DMS53 treated with DMSO at 0.1 percent for 48 hours (cell line): ENCODE measurements at regions not wholly inside any gene's neighbourhood (a gene's known extent, or its start where the extent isn't known, plus 50 kb on each side); places are given as distances from the start of the nearest gene placed in this dataset.

Experiments
- DNase-seq: peaks from one replicate; lab custom pipeline; 2025; ENCODE audit not compliant: unreplicated experiment; lab: John Stamatoyannopoulos, UW

DNA sequence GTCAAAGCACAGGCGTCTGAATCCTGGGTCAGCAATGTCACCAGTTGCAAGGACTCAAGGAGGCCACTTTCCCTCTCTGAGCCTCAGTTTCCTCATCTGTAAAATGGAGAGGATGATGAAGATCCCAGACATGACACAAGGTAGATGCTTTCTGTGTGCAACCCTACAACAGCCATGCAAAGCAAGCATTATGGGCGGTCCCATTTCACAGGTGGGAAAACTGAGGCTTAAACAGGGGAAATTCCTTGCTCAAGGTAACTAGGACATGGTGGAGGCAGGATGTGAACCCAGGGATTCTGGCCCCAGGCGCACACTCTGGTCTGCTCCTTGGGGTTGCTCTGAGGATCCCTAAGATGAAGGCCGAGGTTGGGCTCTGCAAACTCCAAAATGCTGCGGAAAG, 311.0 kb downstream of the PTPRU start:
- DNase-seq = no peak

DNA sequence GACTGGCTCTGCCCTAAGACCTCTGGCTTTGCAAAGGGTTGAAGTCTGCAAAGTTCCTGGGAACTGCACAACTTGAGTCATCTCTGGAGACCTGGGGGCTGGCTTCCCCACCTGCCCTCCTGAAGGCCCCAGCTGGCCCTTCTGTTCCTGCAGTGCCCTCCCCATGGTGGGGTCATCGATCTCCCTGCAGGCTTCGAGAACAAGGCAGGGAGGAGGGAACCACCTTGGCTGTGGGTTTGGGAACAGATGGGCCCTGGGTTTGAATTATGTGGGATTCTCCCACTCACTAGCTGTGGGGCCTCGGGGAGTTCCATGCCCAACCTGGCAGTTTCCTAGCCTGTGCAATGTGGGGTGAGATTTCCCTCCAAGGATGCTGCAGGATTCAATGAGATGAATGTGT, 310.2 kb downstream of the PTPRU start:
- DNase-seq = no peak

DNA sequence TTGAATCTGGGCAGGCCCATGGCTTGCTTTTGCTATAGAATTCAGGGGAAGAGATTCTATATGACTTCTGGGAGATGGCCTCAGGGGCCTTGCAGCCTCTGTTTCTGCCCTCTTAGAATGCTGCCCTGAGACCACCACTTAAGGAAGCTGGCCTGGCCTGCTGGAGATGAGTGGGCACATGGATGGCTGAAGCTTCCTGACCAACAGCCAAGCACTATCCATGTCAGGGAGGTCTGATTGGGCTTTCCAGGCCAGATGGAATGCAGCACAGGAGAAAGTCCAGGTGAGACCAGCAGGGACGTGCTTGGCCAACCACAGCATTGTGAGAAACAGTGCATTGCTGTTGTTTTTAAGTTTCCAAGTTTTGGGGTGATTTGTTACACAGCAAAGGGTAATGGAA, 308.1 kb downstream of the PTPRU start:
- DNase-seq = no peak

DNA sequence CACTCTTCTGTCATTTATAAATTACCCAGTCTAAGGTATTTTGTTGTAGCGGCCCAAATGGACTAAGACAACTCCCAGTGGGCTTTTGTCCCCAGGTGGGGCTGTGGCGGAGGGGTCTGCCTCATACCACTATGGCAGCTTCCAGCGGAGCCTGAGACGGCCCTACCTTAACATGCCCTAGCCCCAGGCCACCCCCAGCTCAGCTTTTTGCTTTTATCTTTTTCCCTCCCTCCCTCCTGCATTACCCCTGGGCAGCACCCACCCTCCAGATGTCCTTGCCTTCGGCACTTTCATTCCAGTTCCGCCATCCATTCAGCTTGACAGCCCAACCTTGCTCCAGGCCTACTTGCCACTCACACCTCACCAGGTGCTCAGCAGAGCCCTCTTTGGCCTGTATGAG, 307.3 kb downstream of the PTPRU start:
- no peak for DNase-seq

DNA sequence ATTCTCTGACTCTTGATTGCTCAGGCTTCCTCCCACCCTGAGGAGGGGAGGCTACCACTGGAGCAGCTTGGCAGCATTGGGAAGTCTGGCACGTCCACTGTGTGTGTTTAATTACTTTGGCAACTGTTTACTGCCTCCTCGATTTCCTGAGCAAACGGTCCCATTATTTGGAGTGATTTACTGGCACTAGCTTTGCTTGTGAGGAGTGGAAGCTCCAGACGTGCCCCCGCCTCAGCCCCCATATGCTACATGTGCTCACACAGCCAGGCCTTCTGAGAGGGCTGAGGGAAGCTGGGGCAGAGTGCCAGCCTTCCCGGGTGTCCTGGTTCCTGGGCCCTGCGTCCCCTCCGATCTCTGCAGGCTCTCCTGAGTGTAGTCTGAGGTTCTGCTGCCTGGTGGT, 306.2 kb downstream of the PTPRU start:
- no peak for DNase-seq

DNA sequence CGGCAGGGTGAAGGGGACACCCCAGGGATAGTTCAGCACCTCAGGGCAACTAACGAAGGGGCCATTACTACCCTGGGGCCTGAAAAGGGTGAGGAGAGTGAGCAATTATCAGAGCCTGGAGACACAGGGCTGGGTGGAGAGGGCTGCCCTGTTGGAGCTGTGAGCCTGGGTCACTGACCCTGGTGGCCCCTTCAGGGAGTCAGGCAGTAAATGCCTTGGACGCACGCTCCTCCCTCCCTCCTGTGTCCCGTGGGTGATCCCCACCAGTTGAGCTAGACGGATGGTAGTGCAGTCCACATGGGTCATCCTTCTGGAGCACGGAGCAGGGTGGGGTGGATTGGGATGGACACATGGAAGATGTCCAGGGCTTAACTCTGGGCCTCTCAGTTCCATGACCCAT, 305.3 kb downstream of the PTPRU start:
- no peak for DNase-seq

DNA sequence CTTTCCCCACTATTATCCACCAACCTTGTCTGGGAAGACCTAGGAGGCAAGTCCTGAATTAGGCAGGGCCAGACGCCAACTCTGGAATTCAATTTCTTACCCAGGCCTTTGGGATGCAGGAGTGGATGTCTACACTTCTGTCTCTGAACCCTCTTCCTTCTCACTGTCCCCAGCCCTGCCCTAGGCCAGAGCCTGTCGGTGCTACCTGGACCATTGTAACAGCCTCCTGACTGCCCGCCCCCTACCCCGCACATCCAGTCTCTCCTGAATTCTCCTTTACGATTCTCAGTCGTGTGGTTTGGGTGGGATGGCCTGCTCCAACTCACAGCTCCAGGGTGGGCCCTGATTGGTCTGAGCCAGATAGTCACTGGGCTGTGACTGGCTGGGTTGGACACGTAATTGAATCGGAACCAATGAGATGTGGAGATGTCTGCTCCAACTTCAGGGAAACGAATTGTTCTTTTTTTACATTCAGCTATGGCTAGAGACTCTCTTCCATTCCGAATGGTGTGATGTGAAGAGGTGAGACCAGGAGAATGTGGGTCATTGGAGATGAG, 304.6 kb downstream of the PTPRU start:
- no peak for DNase-seq

DNA sequence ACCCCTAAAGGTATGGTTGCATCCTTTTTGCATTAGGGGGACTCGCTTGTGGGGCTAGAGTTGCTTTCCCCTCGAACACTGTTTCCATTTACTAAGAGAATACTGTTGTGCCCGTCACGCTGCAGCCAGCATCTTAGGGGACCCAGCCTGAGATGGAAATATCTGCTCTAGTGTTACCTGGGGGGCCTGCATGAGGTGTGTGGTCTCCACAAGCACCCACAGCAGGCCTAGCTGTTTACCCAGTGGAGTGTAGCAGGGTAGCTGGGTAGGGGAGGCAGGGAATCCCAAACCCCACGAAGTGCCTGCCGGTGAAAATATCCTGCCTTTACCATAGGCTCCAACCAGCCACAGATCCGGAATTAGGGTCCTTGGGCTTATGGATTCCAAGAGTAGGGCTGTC, 303.6 kb downstream of the PTPRU start:
- no peak for DNase-seq

DNA sequence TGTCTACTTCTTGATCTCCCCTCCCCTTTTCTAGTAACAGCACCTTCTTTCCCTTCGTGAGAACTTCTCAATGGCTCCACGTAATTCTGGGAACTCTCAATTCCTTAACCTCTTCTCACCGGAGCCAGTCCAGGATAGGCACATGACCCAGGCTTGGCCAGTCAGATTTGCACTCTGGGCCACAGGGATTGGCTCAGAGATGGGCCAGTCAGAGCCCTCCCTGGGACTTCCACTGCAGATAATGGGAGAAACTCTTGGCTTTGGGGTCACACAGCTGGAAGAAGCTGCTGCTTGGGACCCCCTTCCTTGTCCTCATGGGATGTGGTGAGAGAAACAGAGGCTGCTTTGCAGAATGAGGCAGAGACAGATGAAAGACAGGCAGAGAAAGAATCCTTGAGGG, 302.3 kb downstream of the PTPRU start:
- DNase-seq = no peak

DNA sequence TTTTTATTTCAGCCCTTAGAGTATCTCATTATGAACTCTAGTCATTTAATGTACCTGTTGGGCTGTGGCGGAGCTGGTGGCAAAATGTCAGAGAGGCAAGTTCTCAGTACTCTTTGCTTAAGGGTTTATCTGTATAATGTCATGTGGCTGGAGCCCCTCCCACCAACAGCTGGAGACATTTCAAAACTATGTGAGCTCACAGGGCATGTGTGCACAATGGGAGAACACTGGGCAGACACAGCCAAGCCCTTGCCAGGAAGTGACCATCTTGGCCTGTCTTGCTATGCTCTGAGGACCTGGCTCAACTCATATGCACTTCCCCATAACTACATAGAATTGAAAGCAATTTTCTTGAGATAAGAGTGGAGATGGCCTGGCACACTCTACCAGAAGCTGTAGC, 296.4 kb downstream of the PTPRU start:
- DNase-seq = no peak

DNA sequence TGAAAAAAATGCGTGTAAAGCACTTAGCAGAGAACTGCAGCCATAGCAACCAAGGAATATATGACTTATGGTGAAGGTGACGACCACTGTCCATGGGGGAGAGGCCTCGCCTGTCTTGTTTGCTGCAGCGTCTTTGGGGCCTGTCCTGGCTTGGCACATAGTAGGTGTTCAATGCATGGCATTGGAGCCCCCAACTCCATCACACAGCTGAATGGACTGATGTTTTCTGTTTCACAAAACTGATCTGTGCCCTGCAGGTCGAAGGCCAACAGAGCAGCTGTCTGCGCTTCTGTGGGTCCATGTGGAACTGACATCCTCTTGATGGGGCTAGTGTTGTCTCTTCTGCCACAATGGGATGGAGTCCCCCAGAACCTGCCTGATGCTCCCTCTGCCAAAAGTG, 296.0 kb downstream of the PTPRU start:
- DNase-seq = no peak

DNA sequence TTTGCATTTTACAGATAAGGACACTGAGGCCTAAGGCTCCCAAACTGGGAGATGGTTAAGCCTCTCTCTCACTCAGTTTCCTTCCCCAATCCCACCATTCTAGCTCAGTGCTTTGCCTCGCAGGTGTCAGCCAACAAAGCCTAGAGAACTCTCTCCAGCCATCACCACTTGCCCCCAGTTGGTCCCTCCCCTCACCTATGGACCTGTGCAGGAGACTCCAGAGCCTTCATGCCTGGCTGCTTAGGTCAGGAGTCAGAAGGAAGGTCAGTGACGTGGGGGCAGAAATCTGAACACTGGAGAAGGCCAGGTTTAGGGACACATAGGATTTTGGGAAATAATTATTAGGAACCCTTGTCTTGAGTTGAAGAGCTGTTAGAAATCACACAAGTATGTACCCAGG, 295.3 kb downstream of the PTPRU start:
- DNase-seq = no peak

DNA sequence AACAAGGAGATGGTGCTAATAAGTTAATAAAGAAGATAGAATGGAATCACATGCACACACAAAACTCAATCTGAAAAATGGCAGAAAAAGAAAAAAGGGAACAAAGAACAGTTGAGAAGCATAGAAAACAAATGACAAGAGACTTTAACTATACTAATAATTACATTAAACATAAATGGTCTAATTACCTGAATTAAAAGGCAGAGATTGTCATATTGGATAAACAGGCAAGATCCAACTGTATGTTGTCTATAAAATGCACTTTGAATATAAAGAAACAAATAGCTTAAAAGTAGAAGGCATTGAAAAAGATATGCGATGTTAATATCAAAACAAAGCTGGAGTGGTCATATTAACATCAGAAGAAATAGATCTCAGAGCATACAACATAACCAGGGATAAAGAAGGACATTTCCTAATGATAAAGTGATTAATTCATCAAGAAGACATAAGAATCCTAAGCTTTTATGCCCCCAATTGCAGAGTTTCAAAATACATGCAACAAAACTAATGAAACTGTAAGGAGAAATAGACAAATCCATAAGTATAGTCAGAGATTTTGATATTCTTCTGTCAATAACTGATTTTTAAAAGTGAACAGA, 293.5 kb downstream of the PTPRU start:
- DNase-seq = no peak

DNA sequence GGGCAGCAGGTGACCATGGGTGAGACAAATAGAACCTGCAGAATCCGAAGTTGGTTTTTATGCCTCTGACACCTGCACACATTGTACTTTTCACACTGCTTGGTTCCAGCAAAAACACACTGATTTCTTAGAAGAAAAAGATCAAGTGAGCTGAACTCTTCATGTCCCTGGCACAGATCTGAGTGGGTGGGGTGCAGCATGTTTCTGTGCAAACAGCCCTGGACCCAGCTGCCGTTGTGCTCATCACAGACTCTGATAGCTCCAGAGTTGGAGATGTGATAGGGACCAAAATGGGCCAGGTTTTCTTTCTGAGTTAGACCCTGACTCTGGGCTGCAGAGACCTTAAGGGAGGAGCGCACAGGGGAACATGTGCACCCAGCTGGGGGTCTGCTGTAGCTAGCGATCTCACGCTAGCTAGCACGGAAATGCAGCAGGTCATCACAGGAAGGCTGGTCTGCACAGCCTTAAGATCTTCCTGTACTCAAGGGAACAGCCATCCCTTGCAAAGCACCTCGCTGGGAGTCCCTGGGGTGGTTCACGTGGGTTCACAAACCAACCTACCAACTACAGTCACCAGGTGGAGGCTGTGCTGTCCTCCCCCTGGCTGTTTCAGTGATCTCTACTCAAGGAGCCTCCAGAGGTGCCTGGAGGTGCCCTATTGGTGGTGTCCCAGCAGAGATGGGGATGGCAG, 291.1 kb downstream of the PTPRU start:
- DNase-seq = no peak

DNA sequence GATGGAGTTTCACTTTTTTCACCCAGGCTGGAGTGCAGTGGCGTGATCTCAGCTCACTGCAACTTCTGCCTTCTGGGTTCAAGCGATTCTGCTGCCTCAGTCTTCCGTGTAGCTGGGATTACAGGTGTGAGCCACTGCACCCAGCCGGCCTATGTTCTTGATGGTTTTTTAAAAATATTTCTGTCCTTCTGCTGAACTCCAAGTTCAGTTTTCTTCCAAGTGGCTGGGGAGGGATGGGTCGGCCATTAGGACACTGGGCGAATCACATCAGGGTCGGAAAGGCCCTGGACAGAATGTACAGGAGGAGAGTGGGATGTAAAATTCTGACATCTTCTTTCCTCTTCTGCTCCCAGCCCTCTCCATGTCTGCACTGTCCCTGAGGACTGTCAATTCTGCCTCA, 289.6 kb downstream of the PTPRU start:
- no peak for DNase-seq

DNA sequence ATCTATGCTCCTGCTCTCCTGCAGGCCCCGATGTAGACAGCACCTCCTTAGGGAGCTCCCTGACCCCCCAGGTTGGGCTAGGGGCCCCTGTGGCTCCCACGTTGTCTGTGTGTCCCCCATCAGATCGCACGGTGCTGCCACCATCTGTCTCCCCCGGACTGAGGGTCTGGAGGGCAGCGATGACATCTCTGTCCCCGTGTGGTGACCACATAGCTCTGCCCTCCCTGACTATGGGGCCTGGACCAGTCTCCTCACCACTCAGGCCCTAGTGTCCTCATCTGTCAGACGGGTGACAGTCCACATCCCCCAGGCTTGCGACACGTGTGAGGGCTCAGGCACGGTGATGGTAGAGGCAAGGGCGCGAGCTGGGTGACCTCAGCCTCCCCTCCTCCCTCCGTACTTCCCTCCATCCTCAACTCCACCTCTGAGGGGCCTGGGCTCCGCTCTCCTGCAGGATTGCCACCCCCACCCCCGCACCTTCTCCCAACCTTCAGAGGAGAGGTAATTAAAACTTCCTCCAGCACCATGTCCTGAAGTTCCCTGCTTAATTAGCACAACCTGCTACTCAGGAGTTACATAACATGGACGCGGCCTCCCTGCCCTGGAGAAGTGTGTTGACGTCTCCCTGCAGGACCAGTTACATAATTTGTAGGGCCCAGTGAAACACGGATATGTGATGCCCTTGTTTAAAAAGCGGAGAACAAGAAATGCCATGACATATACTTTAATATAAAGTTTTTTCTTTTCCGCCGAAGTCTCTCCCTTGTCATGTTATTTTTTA, 288.2 kb downstream of the PTPRU start:
- DNase-seq = no peak

DNA sequence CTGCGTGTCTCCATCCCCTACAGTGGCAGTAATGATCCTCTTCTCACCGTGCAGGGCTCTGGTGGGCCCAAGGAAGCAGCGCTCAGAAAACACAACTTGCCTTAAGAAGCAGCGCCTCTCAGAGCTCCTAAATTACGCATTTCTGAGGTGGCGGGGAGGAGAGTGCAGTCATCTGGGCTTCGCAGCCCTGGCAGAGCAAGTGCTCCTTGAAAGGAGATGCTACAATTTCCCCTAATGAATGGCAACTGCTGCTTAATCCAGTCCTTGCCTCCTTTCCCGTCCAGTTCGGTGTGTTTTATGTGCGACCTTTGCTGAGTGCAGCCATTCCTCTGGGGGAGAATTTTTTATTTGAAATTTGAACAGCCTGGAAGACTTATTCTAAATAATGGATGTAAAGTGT, 287.3 kb downstream of the PTPRU start:
- DNase-seq = no peak

DNA sequence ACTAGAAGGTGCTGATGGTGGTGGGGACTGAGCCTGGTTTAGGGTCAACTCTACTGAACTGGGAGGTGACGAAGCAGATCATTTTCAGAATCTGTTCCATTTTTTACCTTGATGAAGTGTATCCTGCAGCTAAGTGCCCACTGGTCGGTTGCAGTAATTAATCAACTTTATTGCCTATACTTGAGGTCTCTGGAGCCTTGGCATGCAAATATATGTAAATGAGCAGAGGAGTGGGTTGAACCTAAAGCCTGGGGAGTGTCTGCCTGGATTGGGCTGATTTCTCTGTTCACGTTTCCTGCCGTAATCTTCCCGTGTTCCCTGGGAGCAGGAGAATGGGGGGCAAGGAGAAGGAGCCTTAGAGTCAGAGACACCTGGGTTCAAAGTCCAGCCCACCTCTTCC, 286.8 kb downstream of the PTPRU start:
- no peak for DNase-seq

DNA sequence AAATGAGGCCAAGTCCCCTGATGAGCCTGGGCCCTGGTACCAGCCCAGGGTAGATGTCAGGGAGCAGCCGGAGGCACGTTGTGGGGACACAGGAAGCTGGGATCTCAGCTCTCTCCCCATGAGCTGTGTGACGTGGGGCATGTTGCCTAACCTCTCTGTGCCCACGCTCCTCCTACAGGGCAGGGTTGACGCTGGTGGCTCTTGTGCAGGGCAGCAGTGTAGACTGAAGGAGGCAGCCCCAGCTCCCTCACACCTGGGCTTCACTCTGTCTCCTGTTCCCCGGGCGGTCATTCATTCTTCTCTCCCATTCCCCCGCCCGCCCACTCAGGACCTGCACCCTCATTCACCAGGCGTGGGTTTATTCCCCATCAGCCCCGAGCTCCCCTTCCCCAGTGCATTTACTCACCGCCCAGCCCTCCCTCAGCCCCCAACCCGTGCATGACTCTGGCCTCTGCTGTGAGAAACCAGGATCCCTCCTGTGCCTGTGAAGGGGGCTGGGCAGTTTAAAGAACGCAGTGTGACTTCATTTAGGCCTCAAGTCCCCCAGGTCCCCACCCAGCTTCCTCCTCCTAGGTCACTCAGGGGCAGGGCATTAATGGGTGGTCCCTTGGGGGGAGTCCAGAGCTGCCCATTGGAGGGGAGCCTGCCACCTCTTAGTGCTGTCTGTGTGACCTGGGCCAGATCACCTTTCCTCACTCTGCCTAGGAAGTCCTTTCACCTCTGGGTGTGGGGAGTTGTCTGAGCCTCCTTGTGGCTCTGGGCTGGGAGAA, 285.7 kb downstream of the PTPRU start:
- DNase-seq = no peak

DNA sequence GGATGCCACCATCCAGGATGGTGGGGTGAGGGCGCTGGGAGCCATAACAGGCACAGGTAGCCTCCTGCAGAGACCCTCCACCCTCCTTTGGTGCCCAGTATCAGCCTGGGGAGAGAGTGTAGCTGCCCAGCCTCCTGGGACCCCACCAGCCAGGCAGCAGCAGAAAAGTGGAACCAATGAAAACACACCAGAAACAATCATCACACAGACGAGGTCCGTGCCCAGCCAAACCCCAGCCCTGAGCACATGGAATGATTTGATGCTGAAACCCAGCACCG, 285.1 kb downstream of the PTPRU start:
- no peak for DNase-seq

DNA sequence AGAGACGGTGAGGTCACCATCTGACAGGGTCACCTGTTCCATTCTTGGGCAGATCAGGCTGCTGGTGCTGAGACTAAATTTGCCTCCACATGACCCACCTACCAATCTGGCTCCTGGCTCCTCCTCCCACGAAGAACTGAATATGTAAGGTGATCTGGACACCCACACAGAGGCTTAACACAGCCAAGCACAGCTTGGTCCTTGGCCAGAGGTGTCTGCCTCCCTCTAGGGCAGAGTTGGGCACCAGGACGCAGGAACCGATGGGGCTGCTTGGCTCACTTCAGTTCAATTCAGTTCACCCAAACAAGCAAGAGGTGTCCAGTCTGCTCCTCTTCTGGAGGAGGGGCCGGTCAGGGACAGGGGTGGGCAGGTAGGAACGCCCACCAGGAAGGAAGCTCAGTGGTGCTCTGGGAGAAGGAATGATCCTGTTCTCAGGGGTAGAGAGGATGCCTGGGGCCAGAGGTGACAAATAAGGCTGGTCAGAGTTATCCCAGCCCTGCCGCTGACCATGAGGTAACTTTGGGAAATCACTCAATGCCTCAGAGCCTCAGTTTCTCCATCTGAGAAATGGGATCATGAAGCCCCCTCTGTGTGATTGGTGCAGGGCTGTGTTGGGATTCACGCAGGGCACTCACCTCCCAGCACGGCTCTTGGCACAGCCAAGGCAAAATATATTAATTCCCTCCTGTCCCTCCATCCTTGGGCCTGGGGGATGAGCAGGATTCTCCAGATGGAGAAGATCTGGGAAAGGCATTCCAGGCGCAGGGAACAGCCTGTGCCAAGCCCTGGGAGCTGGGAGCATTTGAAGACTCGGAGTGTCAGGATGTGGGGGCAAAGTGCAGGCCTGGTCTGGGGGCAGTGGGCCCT, 284.5 kb downstream of the PTPRU start:
- no peak for DNase-seq
